Fibroblast of skin of back (primary cell): ENCODE measurements at regions not wholly inside any gene's neighbourhood (a gene's known extent, or its start where the extent isn't known, plus 50 kb on each side); places are given as distances from the start of the nearest gene placed in this dataset.
"Not testable (repeated sequence)": the region's sequence is repeated elsewhere in the genome, so short reads cannot be mapped to it uniquely, and the experiment has no call there.

ENCODE experiments used
- DNase-seq: peaks from one replicate; pipeline ENCODE4 v3.0.0-alpha.2; 2013

DNA sequence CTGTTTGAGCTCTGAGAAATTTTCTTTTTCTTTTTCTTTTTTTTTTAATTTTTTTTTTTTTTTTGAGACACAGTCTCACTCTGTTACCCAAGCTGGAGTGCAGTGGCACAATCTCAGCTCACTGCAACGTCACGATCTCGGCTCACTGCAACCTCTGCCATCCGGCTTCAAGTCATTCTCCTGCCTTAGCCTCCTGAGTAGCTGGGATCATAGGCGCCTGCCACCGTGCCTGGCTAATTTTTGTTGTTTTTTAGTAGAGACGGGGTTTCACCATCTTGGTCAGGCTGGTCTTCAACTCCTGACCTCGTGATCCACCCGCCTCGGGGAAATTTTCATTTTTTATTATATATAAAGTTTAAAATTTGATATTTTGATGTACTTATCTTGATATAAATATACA lies 1870.7 kb upstream of the LRRTM1 start:
- not testable (repeated sequence) for DNase-seq

DNA sequence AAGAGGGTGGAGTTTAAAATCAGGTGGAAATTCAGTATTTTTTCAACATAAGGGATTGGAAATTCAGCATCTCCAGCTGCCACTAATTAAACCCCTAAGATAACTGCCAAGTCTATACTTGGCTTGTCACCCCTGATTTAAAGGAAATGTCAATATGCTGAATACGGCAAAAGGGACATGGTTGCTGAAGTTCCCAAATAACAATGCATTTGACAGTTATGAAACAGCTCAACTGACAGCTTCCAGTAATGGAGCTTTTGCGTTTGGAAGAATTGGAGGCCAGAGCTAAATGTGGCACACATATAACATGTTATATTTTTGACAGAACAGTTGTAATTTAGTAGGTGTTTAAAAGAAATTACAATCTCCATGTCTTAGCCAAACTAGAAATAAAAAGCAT lies 1867.9 kb upstream of the LRRTM1 start:
- DNase-seq = no peak

DNA sequence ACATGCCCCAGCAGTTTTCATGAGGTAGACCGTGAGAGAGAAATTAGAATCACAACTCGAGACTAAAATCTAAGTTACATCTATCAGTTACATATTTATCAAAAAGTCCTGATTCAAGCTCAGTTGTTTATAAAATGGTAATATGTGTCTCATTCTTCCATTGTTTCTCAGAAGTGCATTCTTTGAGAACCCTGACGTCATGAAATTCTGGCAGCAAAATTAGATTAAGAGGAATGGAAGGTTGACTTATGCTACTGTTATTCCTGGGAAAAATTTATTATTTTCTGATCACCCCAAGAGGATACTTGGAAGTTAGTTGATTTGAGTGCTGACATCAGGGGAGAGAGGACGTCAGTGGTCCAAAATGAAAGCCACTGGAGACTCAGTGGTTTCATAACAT lies 1864.8 kb upstream of the LRRTM1 start:
- DNase-seq = no peak

DNA sequence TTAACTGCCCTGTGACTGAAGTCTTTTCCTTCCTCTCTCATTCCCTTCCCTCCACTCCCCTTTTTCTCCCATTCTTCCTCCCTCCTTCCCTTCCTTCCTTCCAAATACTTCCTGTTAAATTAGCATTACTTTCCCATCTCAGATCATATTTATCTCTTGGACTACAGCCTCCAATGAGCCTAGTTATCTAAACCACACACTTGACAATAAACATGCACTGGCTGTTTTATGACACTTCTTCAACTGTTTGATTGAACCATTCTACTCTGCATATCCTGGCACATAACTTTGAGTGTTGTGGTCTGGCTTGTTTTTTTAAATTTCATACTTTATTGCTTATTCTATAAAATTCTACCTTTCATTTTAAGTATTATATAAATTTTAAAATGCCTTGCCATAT lies 1860.8 kb upstream of the LRRTM1 start:
- no peak for DNase-seq

DNA sequence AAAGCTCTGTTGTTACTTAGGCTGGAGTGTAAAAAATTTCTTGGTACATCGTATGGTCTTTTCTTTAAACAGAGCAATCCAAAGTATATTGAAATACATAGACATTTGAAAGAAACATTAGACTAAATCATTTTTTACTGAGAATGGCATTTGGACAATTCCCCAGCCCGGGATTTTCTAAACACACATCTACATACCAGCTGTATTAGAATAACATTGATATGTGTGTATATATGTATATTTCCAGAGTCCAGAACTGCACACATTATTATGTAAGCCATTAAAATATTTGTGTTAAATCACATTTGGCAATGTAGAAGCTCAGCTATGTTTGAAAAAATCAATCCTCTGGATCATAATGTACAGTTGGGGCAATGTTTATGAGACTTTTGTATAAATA lies 1853.6 kb upstream of the LRRTM1 start:
- DNase-seq = no peak

DNA sequence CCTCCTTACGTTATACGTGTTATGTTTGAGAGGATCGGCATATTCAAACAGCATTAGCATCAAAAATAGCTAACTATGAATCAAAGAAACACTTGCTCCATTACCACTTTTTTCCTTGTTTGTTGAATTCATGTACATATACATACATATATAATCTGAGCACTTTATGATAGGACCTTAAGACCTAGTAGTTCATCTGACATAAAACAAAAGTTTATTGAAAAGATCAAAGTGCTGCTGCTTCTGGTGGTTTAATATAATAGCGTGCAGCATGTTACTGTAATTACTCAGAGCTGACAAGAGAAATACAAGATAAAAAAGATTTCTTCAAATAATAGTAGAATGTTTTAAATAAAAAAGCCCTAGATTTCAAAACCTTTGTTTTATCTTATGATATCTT lies 1850.9 kb upstream of the LRRTM1 start:
- no peak for DNase-seq

DNA sequence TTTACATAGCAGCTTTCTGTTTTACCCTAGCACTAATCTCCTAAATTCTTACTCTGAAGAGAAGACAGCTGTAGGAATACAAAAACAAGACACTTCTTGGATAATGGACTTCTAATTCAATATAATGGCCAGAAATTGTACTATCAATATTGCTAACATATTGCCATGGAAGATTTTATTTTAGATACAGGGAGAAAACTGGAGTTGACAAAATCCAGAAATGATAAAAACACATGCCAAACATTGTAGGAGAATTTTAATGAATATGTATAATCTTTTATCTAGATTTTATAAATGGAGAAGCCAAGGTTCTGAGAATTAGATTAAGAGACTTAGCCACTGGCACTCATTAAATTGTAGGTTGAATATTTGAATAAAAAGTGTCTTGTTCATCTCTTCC lies 1838.8 kb upstream of the LRRTM1 start:
- no peak for DNase-seq

DNA sequence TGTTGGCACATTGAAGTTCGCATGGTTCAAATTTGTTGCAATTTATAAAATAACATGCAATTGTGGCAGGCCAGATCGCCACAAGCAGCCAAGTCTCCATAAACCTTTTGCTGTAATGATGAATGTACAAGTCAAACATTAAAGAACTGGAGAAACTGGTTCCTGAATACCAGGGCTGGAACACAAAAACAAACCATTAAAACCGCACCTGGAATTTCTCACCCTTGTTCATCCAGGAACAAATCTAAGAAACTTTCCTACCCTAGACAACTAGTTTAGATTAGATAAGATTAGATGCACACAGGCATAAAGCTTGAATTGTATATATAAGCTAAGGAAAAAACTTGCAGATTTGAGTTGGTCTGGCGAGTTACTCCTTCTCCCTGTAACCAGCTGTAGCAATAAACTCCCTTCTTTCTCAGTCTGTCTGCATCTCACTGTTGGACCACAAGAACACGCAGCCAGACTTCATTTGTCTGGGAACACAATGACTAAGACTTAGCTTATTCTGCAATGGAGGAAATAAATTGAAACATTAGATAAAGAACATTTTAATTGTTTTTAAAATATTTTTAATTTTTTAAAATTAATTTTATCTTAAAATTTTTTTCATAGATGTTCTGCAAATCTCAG lies 1835.5 kb upstream of the LRRTM1 start:
- no peak for DNase-seq

DNA sequence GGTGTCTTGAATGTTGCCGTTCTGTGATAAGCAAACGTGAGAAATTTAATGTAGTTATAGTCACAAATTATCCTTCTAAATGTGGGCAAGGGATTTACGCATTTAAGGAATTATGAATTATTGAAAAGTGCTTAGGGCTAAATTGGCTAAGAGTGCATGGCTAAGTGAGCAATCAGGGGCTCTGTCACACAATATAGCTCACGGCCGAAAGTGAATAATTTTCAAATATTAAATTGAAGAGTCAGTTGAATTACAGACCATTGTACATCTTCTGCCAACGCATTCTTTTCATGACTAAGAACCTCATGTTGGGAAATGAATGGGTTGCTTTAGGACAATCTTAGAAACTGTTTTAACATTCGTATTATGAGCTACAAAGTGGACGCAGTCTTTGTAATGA lies 1832.9 kb upstream of the LRRTM1 start:
- DNase-seq = no peak

DNA sequence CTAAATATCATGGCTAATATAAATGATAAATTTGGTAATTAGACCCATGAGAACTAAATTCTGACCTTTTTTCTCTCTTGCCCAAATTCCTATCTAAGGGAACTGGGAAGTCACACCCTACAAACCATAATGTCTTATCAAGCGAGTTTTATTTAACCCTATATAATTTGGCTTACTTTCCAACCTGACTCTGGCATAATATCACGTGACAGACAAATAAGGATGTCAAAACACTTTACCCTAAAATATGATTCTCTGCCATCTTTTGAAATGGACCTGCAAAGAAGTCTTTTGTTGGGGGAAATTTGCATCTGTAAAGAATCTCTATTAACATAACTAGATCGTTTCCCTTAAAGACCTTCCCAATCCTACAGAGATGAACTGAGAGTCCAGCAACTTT lies 1823.5 kb upstream of the LRRTM1 start:
- DNase-seq = no peak

DNA sequence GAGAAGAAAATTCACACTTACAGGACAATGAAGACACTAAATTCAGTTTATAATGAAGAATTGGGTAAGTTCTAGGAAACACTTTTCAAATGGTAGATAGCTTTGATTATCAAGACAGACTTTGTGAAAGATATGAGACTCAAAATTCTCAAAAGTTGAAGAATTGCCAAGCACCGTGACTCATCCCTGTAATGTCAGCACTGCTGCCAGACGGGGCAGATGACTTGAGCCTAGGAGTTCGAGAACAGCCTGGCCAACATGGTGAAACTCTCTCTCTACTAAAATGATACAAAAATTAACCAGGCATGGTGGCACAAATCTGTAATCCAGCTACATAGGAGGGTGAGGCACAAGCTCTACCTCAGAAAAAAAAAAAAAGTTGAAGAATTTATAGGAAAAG lies 1820.1 kb upstream of the LRRTM1 start:
- DNase-seq = peak; percentile 26

DNA sequence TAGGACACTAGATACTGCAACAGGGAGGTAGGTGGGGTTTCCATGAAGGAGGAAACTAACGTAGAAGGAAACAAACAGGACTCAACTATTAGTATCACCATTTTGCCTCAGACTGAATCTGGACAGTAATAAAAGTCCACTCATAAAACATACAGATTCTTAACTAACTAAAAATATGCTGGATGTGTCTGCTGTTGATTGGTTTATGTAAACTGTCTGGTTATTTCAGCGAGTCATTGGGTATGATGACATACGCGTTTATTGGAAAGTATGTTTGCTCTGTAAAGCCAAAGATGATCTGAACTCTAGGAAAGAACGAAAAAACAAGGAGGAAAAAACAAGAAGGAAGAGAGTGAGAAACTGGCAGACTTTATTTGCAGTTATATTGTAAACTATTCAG lies 1816.1 kb upstream of the LRRTM1 start:
- no peak for DNase-seq

DNA sequence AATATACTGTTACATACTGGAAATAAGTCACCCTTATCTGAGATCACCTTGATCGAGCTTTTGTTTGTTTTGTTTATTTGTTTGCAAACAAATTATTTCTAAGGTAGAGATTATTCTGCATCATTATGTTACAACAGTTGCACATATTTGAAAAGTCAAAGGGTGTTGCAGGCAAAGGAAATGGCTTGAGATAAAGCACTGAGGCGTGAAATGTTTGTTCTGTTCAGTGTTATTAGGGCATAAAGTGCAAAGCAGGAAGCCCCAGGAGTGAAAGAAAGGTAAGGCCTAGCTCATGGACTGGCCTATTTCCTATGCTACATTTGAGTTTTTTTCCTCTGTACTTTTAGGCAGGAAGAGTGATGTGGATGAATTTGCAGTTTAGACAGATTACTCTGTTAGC lies 1815.6 kb upstream of the LRRTM1 start:
- DNase-seq = no peak

DNA sequence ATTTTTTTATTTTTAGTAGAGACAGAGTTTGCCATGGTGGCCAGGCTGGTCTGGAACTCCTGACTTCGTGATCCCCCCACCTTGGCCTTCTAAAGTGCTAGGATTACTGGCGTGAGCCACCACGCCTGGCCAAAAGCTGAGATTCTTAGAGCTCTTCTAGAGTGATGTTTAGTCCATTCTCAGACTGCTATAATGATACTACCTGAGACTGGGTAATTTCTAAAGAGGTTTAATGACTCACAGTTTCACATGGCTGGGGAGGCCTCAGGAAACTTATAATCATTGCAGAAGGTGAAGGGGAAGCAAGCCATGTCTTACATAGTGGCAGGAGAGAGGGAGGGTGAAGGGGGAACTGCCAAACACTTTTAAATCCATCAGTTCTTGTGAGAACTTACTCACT lies 1804.9 kb upstream of the LRRTM1 start:
- no peak for DNase-seq

DNA sequence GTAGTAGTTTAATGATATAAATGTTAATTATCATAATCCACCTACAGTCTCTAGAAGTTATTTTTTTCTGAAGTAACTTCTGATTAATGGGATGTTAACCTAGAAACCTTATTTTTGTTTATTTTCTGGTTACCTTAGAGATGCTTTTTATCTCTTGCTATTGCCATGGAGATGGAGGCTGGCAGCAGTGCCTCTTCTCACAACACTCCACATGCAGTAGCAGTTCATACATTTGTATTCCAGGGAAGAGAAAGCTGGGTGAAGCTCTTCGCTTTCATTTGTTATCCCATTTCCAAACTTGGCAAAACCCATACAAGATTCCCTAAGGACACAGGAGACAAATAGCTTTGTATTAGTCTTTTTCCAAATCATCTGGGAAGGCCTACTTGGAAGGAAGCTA lies 1794.1 kb upstream of the LRRTM1 start:
- no peak for DNase-seq

DNA sequence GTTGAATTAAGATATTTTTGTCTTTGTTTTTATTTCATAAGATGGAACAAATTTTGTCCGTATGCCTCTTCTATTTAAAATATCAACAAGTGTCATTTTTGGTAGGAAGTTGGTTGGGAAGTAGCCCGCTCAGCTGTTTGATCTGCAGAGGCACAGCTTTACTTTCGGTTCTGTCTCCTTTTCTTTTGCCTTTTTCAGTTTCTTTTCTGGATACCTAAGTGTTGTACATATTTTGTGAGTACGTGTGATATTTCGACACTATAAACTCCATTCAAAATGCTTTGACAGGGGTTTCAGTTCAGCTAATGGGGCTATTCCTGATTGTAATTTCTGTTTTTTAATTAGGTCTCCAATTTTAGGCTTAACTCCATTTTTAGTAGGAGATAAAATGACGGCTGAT lies 1785.0 kb upstream of the LRRTM1 start:
- no peak for DNase-seq

DNA sequence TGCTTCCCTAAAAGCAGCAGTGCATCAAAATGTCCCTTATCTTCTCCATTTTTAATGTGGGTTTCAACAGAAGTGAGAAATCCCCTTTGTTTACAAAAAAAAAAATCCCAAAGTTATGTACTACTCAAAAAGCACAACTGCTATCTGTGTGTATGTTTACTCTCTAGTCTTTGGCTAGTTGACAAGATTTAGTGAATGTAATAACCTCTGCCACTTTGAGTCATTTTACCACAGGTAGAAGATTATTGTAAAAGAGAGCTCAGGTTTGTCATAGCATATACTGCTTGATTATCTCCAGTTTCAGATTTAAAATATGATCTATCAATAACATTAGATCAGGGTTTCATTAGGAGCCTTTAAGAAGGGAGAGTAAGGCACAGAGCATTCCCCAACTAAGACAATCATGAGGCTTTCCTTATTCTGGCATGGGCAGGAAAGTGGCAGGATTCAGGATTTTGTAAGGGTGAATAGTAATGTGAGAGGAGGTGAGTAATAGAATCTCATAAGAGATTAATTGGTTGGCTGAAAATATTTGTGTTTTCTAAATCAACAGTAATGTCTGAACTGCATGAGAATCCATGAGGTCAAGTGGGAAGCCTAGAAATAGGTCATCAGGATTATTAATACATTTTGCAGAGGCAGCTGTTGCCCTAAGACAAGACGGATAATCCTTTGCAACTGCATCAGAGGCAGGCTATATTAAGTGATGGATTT lies 1780.3 kb upstream of the LRRTM1 start:
- no peak for DNase-seq

DNA sequence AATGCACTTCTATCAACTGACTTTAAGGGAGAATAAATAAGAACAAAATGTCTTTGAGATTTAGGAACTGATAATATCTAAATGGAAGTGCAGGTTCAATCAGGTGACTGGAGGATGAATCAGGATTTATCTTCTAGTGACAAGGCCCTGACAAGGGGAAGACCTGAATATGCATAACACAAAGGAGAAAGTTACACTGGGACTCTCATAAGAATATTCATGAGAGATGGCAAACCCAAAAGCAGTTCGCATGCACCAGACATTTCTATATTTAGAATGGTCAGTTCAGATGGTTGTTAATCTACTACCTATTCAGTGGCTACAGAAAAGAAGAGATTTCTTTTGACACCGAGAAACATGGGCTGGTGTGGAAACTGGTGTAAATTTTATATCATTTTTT lies 1771.3 kb upstream of the LRRTM1 start:
- no peak for DNase-seq

DNA sequence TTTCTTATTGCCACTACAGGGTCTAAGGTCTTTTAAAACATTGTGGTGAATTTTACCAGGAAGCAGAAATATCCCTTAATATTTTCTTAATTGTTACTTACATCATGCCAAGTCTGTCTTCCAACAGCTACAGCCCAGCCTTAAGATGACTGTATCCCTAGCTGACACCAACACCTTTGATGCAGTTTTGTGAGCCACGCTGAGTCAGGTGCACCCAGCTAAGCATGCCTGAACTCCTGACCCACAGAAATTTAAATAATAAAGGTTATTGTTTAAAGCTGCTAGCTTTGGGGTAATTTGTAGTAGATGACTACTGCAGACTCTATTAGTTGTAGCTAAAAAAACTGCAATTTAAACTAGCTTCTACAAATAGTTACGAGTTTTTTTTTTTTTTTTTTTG lies 1757.9 kb upstream of the LRRTM1 start:
- no peak for DNase-seq

DNA sequence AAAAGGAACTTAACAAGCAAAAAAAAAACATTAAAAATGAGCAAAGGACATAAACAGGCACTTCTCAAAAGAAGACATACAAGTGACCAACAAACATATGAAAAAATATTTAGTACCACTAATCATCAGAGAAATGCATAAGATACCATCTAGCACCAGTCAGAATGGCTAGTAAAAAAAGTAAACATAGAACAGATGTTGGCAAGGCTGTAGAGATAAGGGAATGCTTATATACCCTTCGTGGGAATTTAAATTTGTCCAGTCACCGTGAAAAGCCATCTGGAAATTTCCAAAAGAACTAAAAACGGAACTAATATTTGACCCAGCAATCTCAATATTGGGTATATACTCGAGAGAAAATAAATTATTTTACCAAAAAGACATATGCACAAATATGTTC lies 1751.3 kb upstream of the LRRTM1 start:
- no peak for DNase-seq

DNA sequence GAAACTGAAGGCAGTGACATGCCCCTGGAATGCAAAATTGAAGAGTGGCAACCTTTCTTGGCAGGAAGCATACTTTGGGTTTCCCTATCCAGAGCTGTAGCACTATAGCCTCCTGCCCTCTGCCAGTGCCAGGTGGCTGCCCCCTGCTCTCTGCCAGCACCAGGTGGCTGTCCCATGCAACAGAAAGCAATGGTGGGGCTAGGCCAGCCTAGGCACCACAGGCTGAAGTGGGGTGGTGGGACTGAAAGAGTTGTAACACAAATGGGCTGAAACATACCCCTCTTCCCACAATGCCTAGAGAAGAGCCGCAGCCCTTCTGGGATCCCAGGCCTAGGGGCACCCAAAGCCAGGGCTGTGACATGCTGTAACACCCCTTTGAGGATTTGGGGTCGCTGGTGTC lies 1739.3 kb upstream of the LRRTM1 start:
- no peak for DNase-seq

DNA sequence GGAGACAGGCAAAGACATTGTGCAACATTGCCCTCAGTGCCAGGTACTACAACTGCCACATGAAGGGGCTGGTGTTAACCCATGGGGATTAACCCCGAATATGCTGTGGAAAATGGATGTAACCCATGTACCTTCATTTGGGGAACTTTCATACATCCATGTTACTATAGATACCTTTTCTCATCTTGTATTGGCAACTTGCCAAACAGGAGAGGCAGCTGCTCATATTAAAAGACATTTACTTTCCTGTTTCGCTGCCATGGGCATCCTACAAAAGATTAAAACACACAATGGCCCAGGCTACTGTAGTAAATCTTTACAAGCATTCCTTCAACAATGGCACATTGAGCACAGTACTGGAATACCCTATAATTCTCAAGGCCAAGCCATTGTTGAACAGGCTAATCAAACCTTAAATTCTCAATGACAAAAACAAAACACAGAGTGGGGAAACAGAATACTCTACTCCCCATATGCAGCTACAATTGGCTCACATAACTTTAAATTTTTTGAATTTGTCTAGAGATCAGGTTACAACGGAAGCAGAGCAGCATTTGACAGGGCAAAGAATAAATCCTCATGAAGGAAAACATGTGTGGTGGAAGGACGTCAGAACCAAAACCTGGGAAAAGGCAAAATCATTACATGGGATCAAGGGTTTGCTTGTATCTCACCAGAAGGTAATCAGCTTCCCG lies 1723.5 kb upstream of the LRRTM1 start:
- no peak for DNase-seq

DNA sequence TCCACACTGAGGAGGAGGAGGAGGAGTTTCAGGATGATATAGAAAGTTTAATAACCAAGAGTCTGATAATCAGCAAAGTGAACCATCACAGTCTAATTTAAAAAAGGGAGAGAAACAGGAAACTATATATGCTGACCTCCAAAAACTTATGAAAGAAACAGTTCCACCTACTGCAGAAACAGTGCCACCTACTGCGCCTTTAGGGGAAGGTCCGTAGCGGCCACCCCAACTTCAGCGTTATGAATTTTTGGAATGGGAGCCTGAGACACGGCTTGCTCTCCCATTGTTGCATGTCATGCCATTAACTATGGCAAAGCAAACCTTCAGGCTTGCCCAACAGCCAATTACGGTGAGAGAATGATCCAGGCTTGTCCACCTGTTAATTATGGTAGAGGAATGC lies 1719.2 kb upstream of the LRRTM1 start:
- DNase-seq = no peak

DNA sequence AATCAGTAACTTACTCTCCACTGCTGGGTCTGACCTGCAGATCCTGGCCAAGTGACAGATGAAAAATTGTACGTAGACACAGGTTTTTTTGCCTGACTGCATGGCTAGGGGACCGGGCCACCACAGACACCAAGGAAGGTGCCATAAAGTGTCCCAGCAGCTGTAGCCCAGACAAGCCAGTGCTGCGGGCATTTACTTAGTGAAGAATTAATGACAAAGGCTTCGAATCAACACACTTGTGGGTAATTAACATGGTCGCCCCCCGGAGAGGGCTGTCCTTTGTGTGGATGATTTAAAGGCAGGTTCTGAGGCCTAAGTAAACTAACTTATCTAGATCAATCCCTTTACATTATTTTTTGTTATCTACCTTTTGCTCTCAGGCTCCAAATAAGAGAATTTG lies 1709.1 kb upstream of the LRRTM1 start:
- no peak for DNase-seq
